CD14-positive monocyte (primary cell): ENCODE measurements at regions not wholly inside any gene's neighbourhood (a gene's known extent, or its start where the extent isn't known, plus 50 kb on each side); places are given as distances from the start of the nearest gene placed in this dataset.

Source experiments
- DNase-seq, 3 donors: peaks; one replicate each; pipeline ENCODE4 v3.0.0-alpha.2; 2011 to 2022
- H2AFZ ChIP-seq: 2 replicates; pipeline ENCODE4 v1.6.0; 2012; ENCODE audit warnings: mild to moderate bottlenecking, low read depth, low read length, inconsistent platforms; ENCODE audit not compliant: insufficient read depth, poor library complexity, severe bottlenecking
- H3K27ac ChIP-seq, 2 donors: 1 replicate in 1 of 2; 2 replicates in 1 of 2; pipeline ENCODE4 v1.5.1; 2012 to 2013; ENCODE audit warnings: low read length in 2 of 2, control low read depth in 1 of 2, inconsistent platforms in 1 of 2, low read depth in 1 of 2, mild to moderate bottlenecking in 1 of 2
- H3K27me3 ChIP-seq, 2 donors: one replicate each; pipeline versions ENCODE4 v1.6.0 to v1.6.1; 2011 to 2013; ENCODE audit warnings: low read length in 2 of 2; ENCODE audit not compliant: control insufficient read depth in 2 of 2, insufficient read depth in 2 of 2
- H3K36me3 ChIP-seq, 2 donors: replicated peaks in 1 of 2; 1 replicate in 1 of 2; 2 replicates in 1 of 2; pipeline versions ENCODE4 v1.5.1 to v1.6.1; 2012 to 2013; ENCODE audit warnings: low read length in 2 of 2, control low read depth in 1 of 2, inconsistent platforms in 1 of 2, mild to moderate bottlenecking in 1 of 2; ENCODE audit not compliant: insufficient read depth in 2 of 2, control insufficient read depth in 1 of 2
- H3K4me1 ChIP-seq, 2 donors: 1 replicate in 1 of 2; 2 replicates in 1 of 2; pipeline versions ENCODE4 v1.5.1 to v1.6.1; 2012 to 2013; ENCODE audit warnings: low read length in 2 of 2, control low read depth in 1 of 2, inconsistent platforms in 1 of 2, mild to moderate bottlenecking in 1 of 2, moderate library complexity in 1 of 2; ENCODE audit not compliant: insufficient read depth in 2 of 2, control insufficient read depth in 1 of 2
- H3K4me2 ChIP-seq: replicated peaks from 2 replicates; pipeline ENCODE3; 2012; ENCODE audit warnings: low read length, moderate library complexity, mild to moderate bottlenecking; ENCODE audit not compliant: poor library complexity, severe bottlenecking; ENCODE audit errors: extremely low read depth
- H3K4me3 ChIP-seq, 3 experiments: fragments of 200-600 bp in 1 of 3; sonication (generic) in 1 of 3; replicated peaks in 1 of 3; 1 replicate in 2 of 3; 2 replicates in 1 of 3; pipeline ENCODE4 v1.5.1; 2011 to 2013; ENCODE audit warnings: low read length in 3 of 3, mild to moderate bottlenecking in 3 of 3, control low read depth in 2 of 3, low read depth in 2 of 3, inconsistent platforms in 1 of 3, moderate library complexity in 1 of 3
- H3K79me2 ChIP-seq: 2 replicates; pipeline ENCODE4 v1.6.0; 2012; ENCODE audit warnings: mild to moderate bottlenecking, control low read depth, inconsistent platforms, low read length, moderate library complexity; ENCODE audit not compliant: insufficient read depth
- H3K9ac ChIP-seq: 2 replicates; pipeline ENCODE4 v1.6.0; 2017; ENCODE audit warnings: low read length, mild to moderate bottlenecking; ENCODE audit not compliant: insufficient read depth, poor library complexity, severe bottlenecking
- H3K9me3 ChIP-seq, 2 donors: replicated peaks in 1 of 2; 1 replicate in 1 of 2; 2 replicates in 1 of 2; pipeline versions ENCODE4 v1.5.1 to v1.6.1; 2012 to 2013; ENCODE audit warnings: low read length in 2 of 2, control low read depth in 1 of 2; ENCODE audit not compliant: control insufficient read depth in 1 of 2, insufficient read depth in 1 of 2
- H4K20me1 ChIP-seq: 2 replicates; pipeline ENCODE4 v1.6.0; 2012; ENCODE audit warnings: mild to moderate bottlenecking, low read length, control low read depth, moderate library complexity; ENCODE audit not compliant: insufficient read depth
- H3K27ac Mint-ChIP-seq, 7 donors: one replicate each; pipeline ENCODE4 v1.8.0; 2020; ENCODE audit warnings: mild to moderate bottlenecking in 7 of 7, mixed read lengths in 7 of 7, moderate library complexity in 6 of 7, inconsistent platforms in 2 of 7
- H3K27me3 Mint-ChIP-seq, 3 donors: one replicate each; pipeline ENCODE4 v1.8.0; 2021 to 2022; ENCODE audit warnings: low read depth in 3 of 3, mild to moderate bottlenecking in 3 of 3, mixed read lengths in 3 of 3, moderate library complexity in 3 of 3, inconsistent platforms in 1 of 3
- H3K36me3 Mint-ChIP-seq, 2 donors: one replicate each; pipeline ENCODE4 v1.8.0; 2020; ENCODE audit warnings: mixed read lengths in 2 of 2, inconsistent platforms in 1 of 2, mild to moderate bottlenecking in 1 of 2
- H3K4me1 Mint-ChIP-seq: one replicate; pipeline ENCODE4 v1.8.0; 2020; ENCODE audit warnings: mild to moderate bottlenecking, mixed read lengths
- H3K4me3 Mint-ChIP-seq, 2 donors: one replicate each; pipeline ENCODE4 v1.8.0; 2020; ENCODE audit warnings: mild to moderate bottlenecking in 2 of 2, mixed read lengths in 2 of 2, moderate library complexity in 1 of 2
- H3K9me3 Mint-ChIP-seq, 7 donors: one replicate each; pipeline ENCODE4 v1.8.0; 2020 to 2022; ENCODE audit warnings: mixed read lengths in 7 of 7, mild to moderate bottlenecking in 6 of 7, moderate library complexity in 6 of 7, inconsistent platforms in 2 of 7
- CTCF ChIP-seq: fragments of 200-600 bp; IDR thresholded peaks from one replicate; pipeline ENCODE4 v1.8.0; 2022; ENCODE audit warnings: antibody characterized with exemption, mild to moderate bottlenecking
- WGBS: methylation state at CpG from one replicate; pipeline ENCODE4 v1.1.5; 2013; ENCODE audit warnings: missing lambda C conversion rate; ENCODE audit not compliant: insufficient coverage; 5-methylcytosine and 5-hydroxymethylcytosine counted together
- intact Hi-C, 2 donors: fragments of 100-400 bp; cut with micrococcal nuclease; formaldehyde crosslinking; loops; one replicate each; pipeline versions ENCODE4 v1.15.0 to v1.15.1; 2023

GRCh38 chr16:17564856-17565255 is 94.1 kb upstream of the XYLT1 start:
- no peak overlapping the region for H2AFZ ChIP-seq
- Mint-ChIP-seq H3K27ac (no peak overlapping the region), H3K27me3 (peaks cover 7 to 10% (median 9%) of the 10 kb centered on the region in 3 donors), H3K4me3 (no peak overlapping the region), H3K36me3 (no peaks in the 10 kb centered on the region), H3K9me3 (no peaks in the 10 kb centered on the region), H3K4me1 (peaks cover 3% of the 10 kb centered on the region)
- no peak overlapping the region for H3K4me2 ChIP-seq
- peaks cover 0 to 2% of the 10 kb centered on the region in 2 donors for H3K27me3 ChIP-seq
- no peaks in the 10 kb centered on the region for H3K36me3 ChIP-seq
- H3K9me3 ChIP-seq = no peaks in the 10 kb centered on the region
- H3K4me1 ChIP-seq = no peaks in the 10 kb centered on the region
- 64% methylated on average over 5 of the region's 6 CpGs for WGBS
- no peak overlapping the region for H3K4me3 ChIP-seq
- no peak overlapping the region for H3K27ac ChIP-seq
- TF ChIP-seq CTCF = no peak
- H3K9ac ChIP-seq = no peak overlapping the region
- H3K79me2 ChIP-seq = no peaks in the 10 kb centered on the region
- no peak for DNase-seq
- intact Hi-C loops = no loop called here
- no peaks in the 10 kb centered on the region for H4K20me1 ChIP-seq

- Histone ChIP-seq H3K4me2 (no peak overlapping the region), H3K27ac (no peak overlapping the region), H3K9me3 (no peaks in the 10 kb centered on the region), H3K9ac (no peak overlapping the region), H2AFZ (no peak overlapping the region), H3K36me3 (no peaks in the 10 kb centered on the region), H3K27me3 (peaks cover 0 to 2% of the 10 kb centered on the region in 2 donors), H3K4me1 (no peaks in the 10 kb centered on the region), H4K20me1 (no peaks in the 10 kb centered on the region), H3K4me3 (no peak overlapping the region), H3K79me2 (no peaks in the 10 kb centered on the region)
- Mint-ChIP-seq H3K9me3 (peaks cover 0 to 2% (median 0%) of the 10 kb centered on the region in 7 donors), H3K27me3 (peaks cover 9 to 10% (median 9%) of the 10 kb centered on the region in 3 donors), H3K27ac (peak overlapping the region in 1 of 7 donors; percentile 28), H3K4me3 (peak overlapping the region in 1 of 2 donors; percentile 37), H3K4me1 (peaks cover 3% of the 10 kb centered on the region), H3K36me3 (no peaks in the 10 kb centered on the region)
- no peak for DNase-seq
- intact Hi-C loops = no loop called here
- TF ChIP-seq CTCF = no peak
- WGBS = 100% methylated on average over 1 of the region's 8 CpGs
These were observed 92.7 kb upstream of the XYLT1 start for GRCh38 chr16:17563323-17564091.
